ENCODE measurements at regions not wholly inside any gene's neighbourhood (a gene's known extent, or its start where the extent isn't known, plus 50 kb on each side); places are given as distances from the start of the nearest gene placed in this dataset.

- H3K27ac ChIP-seq = no peak overlapping the region
- TF ChIP-seq ZFX (IDR thresholded peaks at IDR 0.05) (no peak), CTCF (conservative IDR thresholded peaks at IDR 0.05) (peak; percentile 83)
These were observed 1201.4 kb upstream of the C9orf72 start for GRCh38 chr9:28774433-28775235.

- no peak overlapping the region for H3K27ac ChIP-seq
- TF ChIP-seq CTCF (conservative IDR thresholded peaks at IDR 0.05) = no peak
- TF ChIP-seq ZFX (IDR thresholded peaks at IDR 0.05) = no peak
These were observed 1206.0 kb upstream of the C9orf72 start for GRCh38 chr9:28779243-28779642.

GRCh38 chr9:28781481-28781880, 1208.2 kb upstream of the C9orf72 start:
- H3K27ac ChIP-seq = no peak overlapping the region

GRCh38 chr9:28782630-28783029, 1209.3 kb upstream of the C9orf72 start:
- H3K27ac ChIP-seq = no peak overlapping the region
- TF ChIP-seq ZFX (IDR thresholded peaks at IDR 0.05) (no peak), CTCF (conservative IDR thresholded peaks at IDR 0.05) (no peak)

More at GRCh38 chr9:28781481-28781880, 1208.2 kb upstream of the C9orf72 start:
- TF ChIP-seq ZFX (IDR thresholded peaks at IDR 0.05) (no peak), CTCF (conservative IDR thresholded peaks at IDR 0.05) (no peak)

- TF ChIP-seq CTCF (conservative IDR thresholded peaks at IDR 0.05) (no peak), ZFX (IDR thresholded peaks at IDR 0.05) (no peak)
These were observed 1219.4 kb upstream of the C9orf72 start for GRCh38 chr9:28792716-28793115.

GRCh38 chr9:28799876-28800275, 1226.6 kb upstream of the C9orf72 start:
- TF ChIP-seq ZFX (IDR thresholded peaks at IDR 0.05) = no peak
- no peak overlapping the region for H3K27ac ChIP-seq

More at GRCh38 chr9:28792716-28793115, 1219.4 kb upstream of the C9orf72 start:
- no peak overlapping the region for H3K27ac ChIP-seq

- no peak for TF ChIP-seq ZFX (IDR thresholded peaks at IDR 0.05)
- no peak for TF ChIP-seq CTCF (conservative IDR thresholded peaks at IDR 0.05)
- no peak overlapping the region for H3K27ac ChIP-seq
These were observed 1228.0 kb upstream of the C9orf72 start for GRCh38 chr9:28801144-28801799.

Measured in C4-2B (cell line).